GM21515 (cell line): ENCODE measurements at regions not wholly inside any gene's neighbourhood (a gene's known extent, or its start where the extent isn't known, plus 50 kb on each side); places are given as distances from the start of the nearest gene placed in this dataset.
"Not testable (repeated sequence)": the region's sequence is repeated elsewhere in the genome, so short reads cannot be mapped to it uniquely, and the experiment has no call there.

Experiments used
- ATAC-seq: cut with Tn5 transposase; IDR thresholded peaks from one replicate; pipeline ENCODE4 v1.9.1; 2021; ENCODE audit not compliant: unreplicated experiment

DNA sequence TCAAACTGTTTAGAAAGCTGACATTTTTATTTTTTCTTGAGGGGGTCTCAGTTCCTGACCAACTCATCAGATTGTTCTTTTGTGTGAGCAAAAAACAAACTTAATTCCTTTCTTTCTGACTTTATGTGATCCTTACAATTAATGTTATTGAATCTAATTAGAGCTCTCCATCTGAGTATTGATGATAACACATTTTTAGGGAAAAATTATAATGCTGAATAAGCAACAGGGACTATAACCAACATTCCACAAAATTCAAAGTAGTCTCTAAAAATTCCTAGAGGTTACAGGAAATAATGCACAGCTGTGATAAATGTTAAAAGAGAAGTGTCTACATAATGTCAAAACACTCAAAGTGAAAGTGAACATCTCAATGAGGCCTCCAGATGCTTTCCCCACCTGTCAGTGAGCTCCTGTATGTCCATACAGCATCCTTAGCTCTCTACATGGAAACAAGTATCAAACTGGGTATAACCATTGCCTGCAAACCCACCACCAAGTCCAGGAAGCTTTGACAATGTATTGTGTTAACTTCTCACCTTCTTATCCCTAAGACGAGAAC lies 786.0 kb upstream of the SLC39A10 start:
- no peak for ATAC-seq

GRCh38 chr2:194867328-194867727 lies 789.7 kb upstream of the SLC39A10 start:
- peak; percentile 71 for ATAC-seq

DNA sequence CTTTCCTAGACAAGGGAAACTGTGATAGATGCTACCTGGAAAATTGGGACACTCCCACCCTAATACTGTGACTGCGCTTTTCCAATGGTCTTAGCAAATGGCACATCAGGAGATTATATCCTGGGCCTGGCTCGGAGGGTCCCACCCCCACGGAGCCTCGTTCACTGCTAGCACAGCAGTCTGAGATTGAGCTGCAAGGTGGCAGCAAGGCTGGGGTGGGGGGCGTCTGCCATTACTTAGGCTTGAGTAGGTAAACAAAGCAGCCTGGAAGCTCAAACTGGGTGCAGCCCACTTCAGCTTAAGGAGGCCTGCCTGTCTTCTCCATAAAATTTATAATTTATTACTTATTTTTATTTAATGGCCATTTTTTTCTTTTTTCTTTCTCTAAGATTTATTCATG lies 802.1 kb upstream of the SLC39A10 start:
- no peak for ATAC-seq

GRCh38 chr2:194842871-194843270 lies 814.2 kb upstream of the SLC39A10 start:
- no peak for ATAC-seq

- not testable (repeated sequence) for ATAC-seq
Measured at GRCh38 chr2:194834371-194834770, 822.7 kb upstream of the SLC39A10 start.

DNA sequence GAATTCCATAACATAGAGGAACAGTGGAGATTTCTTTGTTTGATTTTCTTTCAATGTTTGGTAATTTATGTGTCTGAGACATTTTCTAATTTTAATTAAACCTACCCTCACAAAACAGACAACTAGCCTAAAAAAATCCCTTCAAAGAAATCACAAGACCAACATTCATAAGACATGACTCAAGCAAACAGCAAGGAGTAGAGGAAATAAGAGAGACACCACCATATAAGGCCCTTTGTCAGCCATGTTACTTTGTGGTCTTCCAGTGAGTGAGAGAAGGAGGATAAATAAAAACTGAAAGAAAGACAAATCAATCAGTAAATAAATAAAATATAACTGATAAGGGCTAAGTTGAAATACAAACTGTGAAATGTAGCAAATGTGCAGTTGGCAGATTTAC lies 830.8 kb upstream of the SLC39A10 start:
- ATAC-seq, result no peak

DNA sequence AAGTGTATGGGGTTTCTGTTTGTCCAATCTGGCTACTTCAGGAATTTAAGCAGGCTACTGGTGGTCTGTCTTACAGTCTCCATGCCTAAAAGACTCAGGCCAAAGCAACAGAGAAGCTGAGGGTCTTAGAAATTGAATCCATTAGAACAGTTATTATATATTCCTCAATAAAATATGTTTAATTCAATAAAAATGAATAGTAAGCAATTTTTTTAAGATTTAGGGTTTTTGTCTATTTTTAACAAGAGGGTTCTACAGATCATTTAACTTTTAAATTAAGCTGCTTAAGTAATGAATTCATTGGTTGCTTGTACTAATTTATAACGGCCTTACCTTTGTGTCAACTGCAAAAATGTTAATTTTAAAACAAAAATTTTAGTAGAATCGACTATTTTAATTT lies 832.6 kb upstream of the SLC39A10 start:
- no peak for ATAC-seq

GRCh38 chr2:194822657-194823056 lies 834.4 kb upstream of the SLC39A10 start:
- ATAC-seq, result no peak

DNA sequence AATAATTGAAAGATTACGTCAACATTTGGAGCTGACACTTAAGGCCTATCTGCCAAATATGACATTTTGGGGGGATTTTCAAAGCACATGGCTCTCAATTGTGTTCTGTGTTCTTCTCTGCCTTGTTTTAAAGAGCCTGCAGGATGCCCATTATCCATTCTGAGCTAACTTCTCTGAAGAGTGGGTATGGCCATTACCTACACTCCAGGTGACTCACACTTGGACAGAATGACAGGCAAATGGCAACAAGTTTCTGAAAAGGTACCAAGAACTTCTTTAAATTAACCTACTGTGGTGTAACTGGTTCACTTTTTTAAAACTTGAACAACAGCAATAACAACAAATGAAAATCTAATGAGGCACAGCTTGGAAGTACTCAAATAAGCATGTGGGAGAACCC lies 834.9 kb upstream of the SLC39A10 start:
- ATAC-seq, result no peak

- ATAC-seq, result no peak
Measured at GRCh38 chr2:194819367-194819766, 837.7 kb upstream of the SLC39A10 start.

DNA sequence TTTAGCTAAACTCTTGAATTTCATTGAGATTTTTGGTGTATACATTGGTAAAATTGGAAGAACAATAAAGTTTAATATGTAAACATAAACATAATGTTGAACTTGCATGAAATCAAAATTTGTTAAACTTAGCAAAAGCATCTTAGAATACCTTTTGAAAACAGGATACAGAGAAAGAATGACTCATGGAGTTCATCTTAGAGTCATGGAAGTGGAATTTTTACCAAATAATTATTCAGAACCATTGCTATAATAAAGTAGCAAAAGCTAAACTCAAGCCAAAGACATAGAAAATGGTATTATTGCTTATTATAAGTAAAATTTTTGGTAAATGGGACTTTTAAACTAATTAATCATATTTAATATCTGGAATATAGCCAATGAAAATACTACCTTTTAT lies 841.6 kb upstream of the SLC39A10 start:
- ATAC-seq, result no peak

DNA sequence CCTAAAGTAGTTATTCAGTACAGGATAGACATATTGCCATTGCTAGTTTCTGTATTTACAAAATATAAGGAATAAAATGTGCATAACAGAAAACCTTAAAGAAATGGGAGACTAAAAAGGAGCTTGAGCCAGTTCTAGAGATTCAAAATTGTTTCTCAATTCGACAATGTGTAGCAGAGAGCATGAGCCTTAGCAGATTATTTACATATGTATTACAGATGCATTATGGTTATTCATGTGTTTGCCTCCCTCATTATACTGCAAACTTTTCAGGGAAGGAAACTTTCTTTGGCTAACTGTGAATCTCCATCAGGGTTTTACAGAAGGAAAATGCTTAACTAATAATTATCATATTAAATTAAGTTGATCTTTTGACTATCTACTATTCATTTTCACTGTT lies 854.4 kb upstream of the SLC39A10 start:
- ATAC-seq, result no peak

GRCh38 chr2:194787071-194787470 lies 870.0 kb upstream of the SLC39A10 start:
- ATAC-seq, result not testable (repeated sequence)

- not testable (repeated sequence) for ATAC-seq
Measured at GRCh38 chr2:194771394-194771793, 885.6 kb upstream of the SLC39A10 start.

DNA sequence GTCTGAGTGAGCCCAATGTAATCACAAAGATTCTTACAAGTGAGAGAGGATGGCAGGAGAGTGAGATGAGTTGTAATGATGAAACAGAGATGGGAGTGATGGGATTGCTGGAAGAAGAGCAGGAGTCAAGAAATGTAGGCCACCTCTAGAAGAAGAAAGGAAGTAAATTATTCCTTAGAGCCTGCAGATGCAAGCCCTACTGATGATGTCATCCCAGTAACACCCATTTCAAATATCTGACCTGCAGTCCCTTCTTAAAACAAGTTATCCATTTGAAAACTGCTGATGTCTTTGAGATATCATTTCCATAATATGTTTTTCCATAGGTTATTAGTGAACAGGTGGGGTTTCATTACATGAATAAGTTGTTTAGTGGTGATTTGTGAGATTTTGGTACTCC lies 888.0 kb upstream of the SLC39A10 start:
- ATAC-seq, result no peak

DNA sequence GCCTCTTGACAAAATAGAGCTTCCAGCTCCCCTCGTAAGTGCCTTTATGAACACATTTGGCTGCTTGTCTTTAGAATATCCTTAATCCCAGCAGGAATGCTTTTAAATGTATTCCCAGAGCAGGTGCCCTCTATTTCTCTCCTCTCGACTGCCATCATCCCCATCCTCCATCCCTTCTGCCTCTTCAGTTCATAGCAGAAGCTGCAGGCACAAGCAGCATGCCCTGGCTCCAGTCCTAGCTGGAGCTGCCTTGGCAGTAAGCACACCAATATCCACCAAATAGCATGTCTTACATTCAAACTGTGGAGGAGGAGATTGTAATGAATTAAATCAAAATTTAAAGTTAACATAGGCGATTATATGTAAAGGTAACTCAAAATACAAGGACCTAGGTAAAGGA lies 891.3 kb upstream of the SLC39A10 start:
- ATAC-seq, result no peak

- ATAC-seq, result no peak
Measured at GRCh38 chr2:194750926-194751325, 906.1 kb upstream of the SLC39A10 start.

DNA sequence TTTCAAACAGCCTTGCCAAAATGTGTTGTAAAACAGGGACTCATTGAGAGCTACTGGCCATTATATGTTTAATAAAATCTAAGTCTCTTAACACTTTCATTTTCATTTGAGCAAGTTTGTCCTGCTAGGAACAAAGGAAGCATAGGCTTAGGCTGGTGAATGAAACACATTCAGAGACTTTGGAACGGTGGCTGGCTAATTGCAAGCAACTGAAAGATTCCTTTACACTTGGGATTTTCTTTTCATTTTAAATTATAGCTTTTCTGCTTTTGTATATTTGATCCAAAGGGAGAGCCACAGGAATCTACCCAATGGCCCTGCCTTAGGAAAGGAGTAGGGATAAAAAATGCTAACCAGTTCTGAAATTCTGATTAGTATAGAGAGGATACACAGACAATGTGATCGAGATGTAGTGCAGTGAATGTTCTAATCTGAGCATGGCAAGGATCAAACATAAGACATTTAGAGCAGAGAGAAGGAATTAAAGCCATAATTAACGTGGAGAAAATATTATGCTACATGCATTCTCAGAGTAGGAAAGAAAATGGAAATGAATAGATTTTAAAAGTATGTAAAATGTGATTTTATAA lies 911.4 kb upstream of the SLC39A10 start:
- no peak for ATAC-seq

DNA sequence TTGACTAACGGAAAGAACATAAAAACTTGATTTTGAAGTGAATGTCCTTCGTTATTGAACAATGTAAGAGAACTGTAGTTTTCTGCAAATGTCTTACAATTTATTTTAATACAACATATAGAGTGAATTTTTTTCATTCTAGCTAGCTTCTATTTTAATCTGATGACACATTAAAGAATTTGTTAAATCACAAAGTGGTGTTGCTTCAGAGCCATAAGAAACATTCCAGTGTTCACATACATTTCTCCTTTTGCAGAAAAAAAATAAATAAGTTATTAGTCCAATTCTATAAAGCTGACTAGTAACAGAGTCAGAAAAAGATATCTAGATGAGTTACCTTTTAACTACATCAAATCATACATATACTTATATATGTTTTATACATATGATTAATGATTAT lies 914.3 kb upstream of the SLC39A10 start:
- ATAC-seq, result no peak

DNA sequence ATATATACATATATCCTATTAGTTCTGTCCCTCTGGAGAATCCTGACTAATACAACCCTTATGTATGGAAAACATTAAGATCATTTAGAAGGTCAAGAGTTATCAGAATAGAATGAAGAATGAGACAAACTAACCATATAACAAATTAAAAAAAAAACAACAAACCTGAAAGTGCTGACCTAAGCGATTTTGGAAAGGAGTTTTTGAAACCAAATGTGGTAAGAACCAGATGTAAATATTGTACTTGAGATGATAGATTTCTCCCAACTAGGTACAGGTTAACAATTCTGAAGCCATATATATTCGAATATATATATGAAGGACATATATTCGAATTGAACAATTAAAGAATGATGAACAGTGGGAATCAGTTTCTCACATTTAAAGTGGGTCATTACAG lies 917.8 kb upstream of the SLC39A10 start:
- no peak for ATAC-seq

GRCh38 chr2:194735837-194736542 lies 921.0 kb upstream of the SLC39A10 start:
- no peak for ATAC-seq

GRCh38 chr2:194730266-194730665 lies 926.8 kb upstream of the SLC39A10 start:
- no peak for ATAC-seq

- ATAC-seq, result no peak
Measured at GRCh38 chr2:194725169-194725568, 931.9 kb upstream of the SLC39A10 start.
